Muscle of arm (tissue), 1 donor: ENCODE measurements at regions not wholly inside any gene's neighbourhood (a gene's known extent, or its start where the extent isn't known, plus 50 kb on each side); places are given as distances from the start of the nearest gene placed in this dataset.
A peak's percentile ranks its signal among the peaks of the same experiment; 100 is the strongest.
"Not testable (repeated sequence)": the region's sequence is repeated elsewhere in the genome, so short reads cannot be mapped to it uniquely, and the experiment has no call there.

ENCODE experiments used
- DNase-seq: peaks from one replicate; pipeline ENCODE4 v3.0.0-alpha.2; 2013

GRCh38 chr1:234866007-234866866 is 256.3 kb upstream of the IRF2BP2 start:
- no peak for DNase-seq

GRCh38 chr1:234865171-234866006 is 255.4 kb upstream of the IRF2BP2 start:
- no peak for DNase-seq

- no peak for DNase-seq
These were observed 254.1 kb upstream of the IRF2BP2 start for GRCh38 chr1:234864116-234864515.

GRCh38 chr1:234863551-234863971 is 253.6 kb upstream of the IRF2BP2 start:
- no peak for DNase-seq

GRCh38 chr1:234862944-234863515 is 253.1 kb upstream of the IRF2BP2 start:
- DNase-seq, result peak; percentile 76

- DNase-seq, result no peak
These were observed 252.5 kb upstream of the IRF2BP2 start for GRCh38 chr1:234862360-234862943.

GRCh38 chr1:234861761-234862160 is 251.8 kb upstream of the IRF2BP2 start:
- no peak for DNase-seq

- no peak for DNase-seq
These were observed 251.1 kb upstream of the IRF2BP2 start for GRCh38 chr1:234861024-234861620.

GRCh38 chr1:234858722-234859121 is 248.7 kb upstream of the IRF2BP2 start:
- DNase-seq, result no peak

GRCh38 chr1:234856845-234857245 is 246.9 kb upstream of the IRF2BP2 start:
- peak; percentile 88 for DNase-seq

- DNase-seq, result no peak
These were observed 245.9 kb upstream of the IRF2BP2 start for GRCh38 chr1:234855851-234856250.

GRCh38 chr1:234854645-234855039 is 244.7 kb upstream of the IRF2BP2 start:
- DNase-seq, result no peak

- no peak for DNase-seq
These were observed 244.1 kb upstream of the IRF2BP2 start for GRCh38 chr1:234853906-234854644.

GRCh38 chr1:234852659-234853058 is 242.7 kb upstream of the IRF2BP2 start:
- no peak for DNase-seq

GRCh38 chr1:234851450-234852438 is 241.8 kb upstream of the IRF2BP2 start:
- no peak for DNase-seq

GRCh38 chr1:234849832-234850231 is 239.9 kb upstream of the IRF2BP2 start:
- DNase-seq, result no peak

GRCh38 chr1:234848972-234849649 is 239.1 kb upstream of the IRF2BP2 start:
- DNase-seq, result no peak

- DNase-seq, result not testable (repeated sequence)
These were observed 236.8 kb upstream of the IRF2BP2 start for GRCh38 chr1:234846813-234847212.

GRCh38 chr1:234845836-234846235 is 235.9 kb upstream of the IRF2BP2 start:
- no peak for DNase-seq
